Spleen (tissue), 11 donors: ENCODE measurements at regions not wholly inside any gene's neighbourhood (a gene's known extent, or its start where the extent isn't known, plus 50 kb on each side); places are given as distances from the start of the nearest gene placed in this dataset.

Experiments used
- DNase-seq: peaks from one replicate; pipeline ENCODE4 v3.0.0-alpha.2; 2020
- H3K27ac ChIP-seq, 8 donors: fragments of 200-600 bp; sonication (generic) in 7 of 8; 1 replicate in 4 of 8; 2 replicates in 4 of 8; pipeline versions ENCODE4 v1.5.0 to v1.8.0; 2016 to 2021; ENCODE audit warnings: inconsistent platforms in 4 of 8, mild to moderate bottlenecking in 4 of 8, moderate library complexity in 1 of 8
- H3K27me3 ChIP-seq, 7 donors: fragments of 200-600 bp; sonication (generic) in 6 of 7; replicated peaks in 1 of 7; 1 replicate in 4 of 7; 2 replicates in 3 of 7; pipeline versions ENCODE4 v1.5.0 to v1.8.0; 2016 to 2021; ENCODE audit warnings: inconsistent platforms in 3 of 7, mild to moderate bottlenecking in 1 of 7
- H3K36me3 ChIP-seq, 6 donors: fragments of 200-600 bp; sonication (generic) in 5 of 6; 1 replicate in 4 of 6; 2 replicates in 2 of 6; pipeline versions ENCODE4 v1.5.0 to v1.8.0; 2016 to 2021; ENCODE audit warnings: inconsistent platforms in 2 of 6
- H3K4me1 ChIP-seq, 6 donors: fragments of 200-600 bp; sonication (generic) in 5 of 6; 1 replicate in 3 of 6; 2 replicates in 3 of 6; pipeline versions ENCODE4 v1.5.0 to v1.8.0; 2016 to 2021; ENCODE audit warnings: inconsistent platforms in 3 of 6
- H3K4me3 ChIP-seq, 8 donors: fragments of 200-600 bp; sonication (generic) in 7 of 8; 1 replicate in 4 of 8; 2 replicates in 4 of 8; pipeline versions ENCODE4 v1.5.0 to v1.8.0; 2016 to 2021; ENCODE audit warnings: inconsistent platforms in 4 of 8, mild to moderate bottlenecking in 4 of 8, moderate library complexity in 2 of 8
- H3K9me3 ChIP-seq, 8 donors: fragments of 200-600 bp; sonication (generic) in 7 of 8; 1 replicate in 4 of 8; 2 replicates in 4 of 8; pipeline versions ENCODE4 v1.5.0 to v1.8.0; 2016 to 2021; ENCODE audit warnings: inconsistent platforms in 4 of 8
- CTCF ChIP-seq, 11 experiments: fragments of 200-600 bp in 7 of 11; fragments of 450-650 bp in 4 of 11; sonication (generic) in 4 of 11; IDR thresholded peaks in 8 of 11; conservative IDR thresholded peaks in 3 of 11; 1 replicate in 7 of 11; 2 replicates in 4 of 11; pipeline versions ENCODE4 v1.4.0 to v1.8.0; 2016 to 2021; ENCODE audit warnings: antibody characterized with exemption in 11 of 11, inconsistent platforms in 4 of 11, mild to moderate bottlenecking in 1 of 11
- POLR2A ChIP-seq, 3 donors: fragments of 450-650 bp; IDR thresholded peaks; one replicate each; pipeline ENCODE4 v1.5.1; 2017; ENCODE audit warnings: antibody characterized with exemption in 3 of 3, mild to moderate bottlenecking in 1 of 3
- POLR2AphosphoS5 ChIP-seq, 3 donors: sonication (generic); formaldehyde crosslinking; IDR thresholded peaks; one replicate each; pipeline ENCODE4 v1.5.1; 2017; ENCODE audit warnings: antibody characterized with exemption in 3 of 3
- WGBS, 5 donors: extraction: QIAGEN DNeasy Blood & Tissue Kit in 3 of 5; methylation state at CpG; one replicate each; pipeline versions ENCODE4 v1.1.5 to v1.1.7; 2013 to 2018; 5-methylcytosine and 5-hydroxymethylcytosine counted together
- intact Hi-C: fragments of 100-400 bp; cut with DNase I; formaldehyde crosslinking; loops from one replicate; pipeline ENCODE4 v1.15.0; 2023; ENCODE audit warnings: low total_unique reads
- donor health status: healthy with polysubstance abuse.
- donor health status: DM: no; HTN: no; CAD: no; lungs with moderate emphysema.
- donor health status: DM: no; HTN: no; CAD: no.
- donor health status: Bipolar disorder and iron deficiency.
- donor health status: healthy.
- donor health status: DM: no; HTN: no; CAD: no.
- donor health status: DM: yes; HTN: yes; CAD: no.

DNA sequence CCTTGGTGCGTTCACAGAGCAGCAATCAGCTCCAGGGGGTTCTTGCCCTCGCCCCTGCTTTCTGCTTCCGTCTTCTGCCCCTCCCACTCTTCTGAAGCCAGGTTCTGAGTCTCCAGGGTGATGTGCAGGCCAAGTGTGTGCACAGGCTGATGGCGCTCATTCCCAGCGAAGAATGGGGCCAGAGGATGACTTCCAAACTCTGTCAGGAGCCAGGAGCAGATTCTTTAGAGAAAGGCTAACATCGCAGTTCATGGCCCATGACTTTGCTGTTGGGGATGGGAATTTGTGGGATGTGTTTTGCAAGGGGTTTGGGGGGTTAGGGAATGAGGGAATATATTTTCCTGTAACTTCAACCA is 56.1 kb upstream of the CCN6 start:
- 74 to 89% (median 86%) methylated on average over 6 of the region's 6 CpGs for WGBS, 5 donors
- Histone ChIP-seq H3K27ac (no peak overlapping the region), H3K9me3 (no peaks in the 10 kb centered on the region), H3K4me3 (no peak overlapping the region), H3K4me1 (peaks cover 0 to 25% (median 13%) of the 10 kb centered on the region in 6 donors), H3K27me3 (peaks cover 0 to 5% (median 0%) of the 10 kb centered on the region in 7 donors), H3K36me3 (no peaks in the 10 kb centered on the region)
- no peak for DNase-seq
- TF ChIP-seq CTCF (IDR thresholded peaks at IDR 0.05 in 8 of 11, conservative IDR thresholded peaks at IDR 0.05 in 3 of 11), result no peak
- TF ChIP-seq POLR2AphosphoS5 (IDR thresholded peaks at IDR 0.05), result no peak
- TF ChIP-seq POLR2A (IDR thresholded peaks at IDR 0.05), result no peak
- intact Hi-C loops, result loop anchor here (2.0 kb wide), 1 partner anchor 287 kb away; no protein-coding TSS in a partner anchor

- no peak for DNase-seq
- intact Hi-C loops, result no loop called here
- H3K27ac ChIP-seq, result no peak overlapping the region
- TF ChIP-seq CTCF (IDR thresholded peaks at IDR 0.05 in 8 of 11, conservative IDR thresholded peaks at IDR 0.05 in 3 of 11) (no peak), POLR2AphosphoS5 (IDR thresholded peaks at IDR 0.05) (no peak), POLR2A (IDR thresholded peaks at IDR 0.05) (no peak)
- H3K27me3 ChIP-seq, result no peaks in the 10 kb centered on the region
- 90 to 100% (median 96%) methylated on average over 1 of the region's 1 CpG for WGBS, 5 donors
- H3K4me1 ChIP-seq, result peaks cover 0 to 4% (median 2%) of the 10 kb centered on the region in 6 donors
- H3K9me3 ChIP-seq, result no peaks in the 10 kb centered on the region
- H3K36me3 ChIP-seq, result no peaks in the 10 kb centered on the region
- H3K4me3 ChIP-seq, result no peak overlapping the region
These were observed 51.6 kb upstream of the CCN6 start for GRCh38 chr6:112002307-112002706.
